ENCODE measurements at regions not wholly inside any gene's neighbourhood (a gene's known extent, or its start where the extent isn't known, plus 50 kb on each side); places are given as distances from the start of the nearest gene placed in this dataset.

DNA sequence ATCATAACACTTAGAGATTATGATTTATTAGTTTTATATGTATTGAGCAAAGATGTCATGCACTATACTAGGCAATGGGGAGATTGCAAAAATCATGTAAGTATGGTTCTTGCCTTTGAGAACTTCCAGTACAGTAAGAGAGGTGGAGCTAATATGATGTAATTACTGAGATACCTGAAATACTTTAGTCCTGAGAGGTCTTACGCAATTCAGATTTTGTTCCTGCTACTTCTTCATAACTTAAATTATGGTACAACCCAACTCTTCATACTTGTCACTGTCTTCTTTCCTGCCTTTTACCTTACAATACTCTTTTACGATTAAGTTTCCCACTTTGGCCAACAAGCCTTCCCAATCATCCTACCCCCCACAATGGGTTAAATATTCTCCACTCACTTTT lies 564.2 kb upstream of the PITX2 start:
- DNase-seq: no peak

DNA sequence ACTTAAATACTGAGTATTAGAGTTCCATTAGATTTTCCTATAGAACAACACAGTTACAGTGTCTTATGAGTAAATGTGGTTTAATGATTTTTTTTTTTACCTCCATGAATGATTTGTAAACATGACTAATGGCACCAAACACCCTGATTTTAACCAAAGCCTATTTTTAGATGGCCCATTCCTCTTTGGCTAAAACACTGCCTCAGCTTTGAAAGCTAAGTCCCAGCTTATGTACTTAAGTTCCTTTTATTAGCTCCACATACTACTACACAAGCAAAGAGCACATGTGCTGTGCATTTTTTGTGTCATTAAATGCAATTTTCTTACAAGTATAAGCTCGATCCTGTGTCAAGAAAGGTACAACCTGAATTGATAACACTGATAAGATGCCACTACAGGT lies 575.6 kb upstream of the PITX2 start:
- no peak for DNase-seq

DNA sequence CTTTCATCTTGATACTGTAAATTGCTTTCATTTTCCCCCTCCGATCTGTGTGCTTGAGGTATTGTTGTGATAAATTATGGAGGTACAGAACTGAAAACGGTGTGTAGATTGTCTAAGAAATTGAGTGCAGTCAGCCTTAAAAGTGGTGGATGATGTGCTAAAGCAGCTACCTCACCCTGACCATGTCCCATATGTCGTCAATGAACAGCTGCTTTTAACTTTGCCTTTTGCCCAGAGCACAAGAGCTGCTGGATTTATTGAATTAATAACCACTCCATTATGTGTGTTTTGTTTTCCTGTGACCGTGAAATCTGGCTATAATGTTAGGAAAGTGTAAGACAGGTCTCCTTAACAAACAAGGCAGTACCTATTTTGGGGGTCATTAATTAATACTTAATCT lies 581.9 kb upstream of the PITX2 start:
- DNase-seq: peak in 1 of 3 experiments; percentile 30

DNA sequence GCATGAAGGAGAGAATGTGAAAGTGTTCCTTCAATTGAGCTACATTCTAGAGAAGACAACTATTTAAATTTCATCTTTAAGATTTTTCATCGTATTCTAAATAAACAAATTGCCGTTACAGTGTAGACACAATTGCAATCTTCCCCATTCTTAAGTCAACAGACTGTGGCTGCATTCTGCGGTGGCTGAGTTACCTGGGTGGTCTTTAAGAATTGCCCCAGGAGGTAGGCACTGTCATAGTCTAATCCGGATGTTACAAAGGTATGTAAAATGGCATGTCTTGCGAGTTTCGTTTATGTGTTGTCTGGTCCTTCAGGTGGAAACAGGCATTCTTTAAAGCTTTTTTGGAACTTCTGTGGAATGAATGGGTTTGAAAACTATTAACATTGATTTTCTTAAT lies 586.1 kb upstream of the PITX2 start:
- DNase-seq: no peak

DNA sequence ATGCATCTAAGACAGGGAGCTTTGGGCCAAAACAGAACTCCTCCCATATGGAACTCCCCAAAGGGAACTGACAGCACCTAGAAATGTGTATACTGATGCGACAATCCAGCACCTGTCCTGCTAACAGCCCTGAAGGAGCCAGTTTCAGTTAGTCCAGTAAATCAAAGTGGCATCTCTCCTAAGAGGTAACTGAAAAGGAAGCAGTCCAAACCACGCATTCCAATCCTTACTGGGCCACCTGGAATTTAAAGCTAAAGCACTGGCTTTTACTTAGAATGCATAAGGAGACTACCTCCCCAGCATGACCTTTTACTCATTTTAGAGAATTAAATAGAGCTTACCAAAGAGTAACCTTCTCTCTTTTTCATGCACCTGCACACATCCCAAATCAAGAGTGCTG lies 586.8 kb upstream of the PITX2 start:
- peak in 1 of 3 experiments; percentile 7 for DNase-seq

DNA sequence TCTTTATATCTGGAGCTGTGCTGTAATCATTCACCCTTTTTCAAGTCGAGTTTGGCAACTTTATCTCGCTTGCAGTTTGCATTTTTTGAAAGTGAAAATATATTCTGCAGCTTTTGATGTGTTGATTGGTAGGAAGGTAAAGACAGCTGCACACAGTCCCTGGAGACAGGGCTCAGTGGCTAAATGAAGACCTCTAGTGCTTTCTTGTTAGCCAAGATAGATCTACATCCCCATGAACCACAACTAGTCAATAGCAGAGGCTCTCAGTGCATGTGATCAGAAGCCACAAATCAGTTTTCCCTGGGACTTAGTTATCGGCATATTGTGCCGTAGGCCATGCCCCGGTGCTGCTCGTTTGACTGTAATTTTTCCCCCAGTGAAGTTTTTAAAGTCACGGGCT lies 587.7 kb upstream of the PITX2 start:
- DNase-seq: peak in 2 of 3 experiments; percentile 6 to 23

DNA sequence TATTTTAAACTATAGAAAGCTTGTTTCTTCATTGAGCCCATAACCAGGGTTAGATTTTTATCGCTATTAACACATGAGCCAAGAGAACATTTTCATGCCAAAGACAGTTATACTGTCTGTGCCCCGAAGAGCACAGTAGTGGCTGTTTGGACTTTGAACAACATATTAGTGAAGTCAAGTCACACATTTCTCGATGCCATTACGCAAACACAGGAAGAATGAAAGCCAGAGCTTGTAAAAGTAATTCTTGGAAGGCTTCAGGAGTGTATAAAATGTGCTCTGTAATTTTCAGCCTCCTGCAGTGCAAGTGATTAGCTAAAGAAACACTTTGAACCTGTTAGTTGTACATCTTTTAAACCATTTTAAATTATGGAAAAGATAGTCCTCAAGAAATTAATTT lies 590.7 kb upstream of the PITX2 start:
- peak in 1 of 3 experiments; percentile 7 for DNase-seq

DNA sequence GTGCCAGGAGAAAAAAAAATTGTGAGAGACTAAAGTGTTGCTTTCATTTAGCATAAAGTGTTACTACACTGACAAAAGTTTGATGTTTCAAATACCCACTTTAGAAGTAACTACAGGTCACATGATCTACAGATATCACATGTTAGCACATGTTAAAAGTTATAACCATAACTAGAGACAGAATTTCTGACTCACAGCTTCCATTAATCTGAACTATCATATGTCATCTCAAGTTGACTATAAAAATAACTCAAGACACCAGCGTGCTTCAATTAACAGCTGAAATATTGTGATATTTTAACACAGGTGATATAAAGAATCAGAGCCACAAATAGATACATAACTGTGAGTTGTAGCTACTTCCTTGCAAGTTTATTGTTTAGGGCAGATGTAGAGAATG lies 591.5 kb upstream of the PITX2 start:
- DNase-seq: no peak

DNA sequence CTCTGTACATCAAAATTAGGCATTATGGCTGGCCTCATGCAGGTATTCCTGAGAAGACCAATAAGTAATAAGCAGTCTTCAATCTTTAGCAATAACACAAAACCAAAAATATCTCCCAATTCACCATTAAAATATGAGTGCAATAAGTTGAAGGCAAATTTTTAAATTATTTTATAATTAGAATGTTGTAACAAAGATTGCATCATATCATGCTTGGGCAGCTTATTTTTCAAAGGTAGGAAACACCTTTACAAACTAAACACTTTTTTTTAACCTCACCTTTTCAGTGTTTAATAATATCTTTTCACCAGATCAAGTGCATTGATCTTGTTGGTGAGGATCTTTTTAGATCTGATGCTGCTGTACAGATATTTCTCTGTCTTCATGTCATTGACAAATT lies 592.9 kb upstream of the PITX2 start:
- no peak for DNase-seq

DNA sequence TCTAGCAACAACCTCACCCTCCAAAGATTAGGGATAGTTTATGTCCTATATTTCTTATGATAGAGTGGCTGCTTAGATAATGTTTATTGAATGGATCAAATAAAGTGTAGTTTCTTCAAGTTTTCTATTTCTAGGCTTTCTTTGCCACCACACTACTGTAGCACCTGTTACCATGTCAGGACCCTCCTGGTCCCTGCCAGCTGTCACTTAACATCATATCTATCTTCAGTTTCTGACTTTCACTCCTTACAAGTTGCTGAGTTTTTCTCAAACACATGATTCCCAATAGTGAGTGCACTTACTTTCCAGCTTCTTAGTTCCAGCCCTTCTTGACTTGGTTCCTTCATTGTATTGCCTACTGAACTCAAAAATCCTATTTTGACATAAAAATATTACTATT lies 593.9 kb upstream of the PITX2 start:
- DNase-seq: no peak

DNA sequence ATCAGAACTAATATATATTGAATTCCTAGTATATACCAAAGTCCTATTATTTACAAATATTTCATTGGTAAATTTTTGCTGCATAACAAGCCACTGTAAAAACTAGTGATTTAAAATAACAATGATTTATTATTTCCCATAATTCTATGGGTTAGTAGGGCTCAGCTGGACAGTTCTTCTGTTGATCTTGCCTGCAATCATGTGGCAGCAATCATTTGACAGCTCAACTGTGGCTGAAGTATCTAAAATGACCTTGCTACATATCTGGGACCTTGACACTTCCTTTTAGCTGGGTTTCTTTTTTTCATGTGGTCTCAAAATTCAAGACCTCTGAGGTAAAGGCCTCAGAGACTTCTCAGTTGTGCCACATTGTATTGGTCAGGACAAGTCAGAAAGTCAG lies 598.5 kb upstream of the PITX2 start:
- DNase-seq: no peak

DNA sequence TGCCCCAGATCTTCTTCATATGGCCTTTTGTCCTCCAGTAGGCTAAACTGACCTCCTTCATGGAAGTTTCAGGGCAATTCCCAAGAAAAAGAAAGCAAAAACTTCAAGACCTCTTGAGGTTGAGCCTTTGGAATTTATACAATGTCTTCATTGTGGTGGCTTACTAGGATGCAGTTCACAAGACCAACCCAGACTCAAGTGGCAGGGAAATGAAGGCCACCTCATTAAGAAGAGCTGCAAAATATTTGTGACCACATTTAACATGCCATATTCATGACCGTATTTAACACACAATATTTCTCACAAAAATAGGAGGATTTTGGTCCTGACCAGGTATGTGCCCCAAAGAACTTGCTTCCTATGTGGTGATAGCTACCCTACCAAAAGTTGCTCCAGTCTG lies 605.5 kb upstream of the PITX2 start:
- no peak for DNase-seq

DNA sequence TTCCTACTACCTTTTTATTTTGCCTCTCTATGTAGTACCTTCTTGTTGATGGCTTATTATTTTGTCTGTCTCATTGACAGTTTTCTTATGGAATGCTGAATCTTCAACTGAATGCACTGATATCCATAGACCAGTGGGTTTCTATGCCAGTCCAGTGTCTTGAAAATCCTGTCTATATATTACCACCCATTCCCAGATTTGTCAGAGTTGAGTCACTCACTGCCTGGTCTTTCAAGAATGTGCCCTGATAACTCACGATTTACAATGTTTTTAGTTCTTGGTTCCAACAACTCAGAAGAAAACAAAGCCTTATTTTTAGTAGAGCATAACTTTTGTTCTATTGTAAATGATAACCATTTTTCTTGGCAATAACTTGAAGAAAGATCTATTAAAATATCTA lies 606.0 kb upstream of the PITX2 start:
- DNase-seq: no peak

DNA sequence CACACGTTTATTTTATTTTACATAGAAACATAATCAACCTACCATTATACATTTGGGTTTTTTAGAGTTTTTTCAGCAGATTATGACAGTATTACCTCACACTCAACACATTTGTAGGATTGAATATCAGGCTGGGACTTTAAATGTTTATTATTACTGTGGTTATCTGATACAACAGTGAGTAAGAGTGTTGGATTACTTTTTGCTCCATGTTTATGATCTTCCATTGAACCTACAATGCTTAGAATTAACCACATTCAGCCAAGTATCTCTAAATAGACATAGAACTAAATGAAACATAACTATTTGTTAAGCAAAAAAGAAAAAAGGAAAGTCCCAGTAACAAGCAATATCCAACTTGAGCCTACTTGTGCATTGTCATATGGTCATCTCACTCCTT lies 607.4 kb upstream of the PITX2 start:
- DNase-seq: no peak

DNA sequence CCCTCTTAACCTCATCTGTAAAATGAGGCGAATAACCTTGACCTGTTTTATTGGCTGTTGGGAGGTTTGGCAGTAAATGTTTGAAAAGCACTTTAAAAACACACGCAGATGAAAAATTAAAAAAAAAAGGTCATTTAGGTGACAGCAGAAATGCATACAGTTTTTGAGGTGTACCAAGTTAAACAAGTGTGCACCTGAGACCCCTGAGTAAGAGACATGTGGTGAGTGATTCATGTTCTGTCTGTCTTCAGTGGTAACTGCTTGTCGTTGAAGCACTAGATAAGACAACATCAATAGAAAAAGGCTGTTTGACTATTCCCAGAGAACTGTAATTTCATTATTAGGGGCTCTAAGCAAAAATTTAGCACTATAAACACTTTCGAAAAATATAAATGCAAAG lies 608.4 kb upstream of the PITX2 start:
- no peak for DNase-seq

DNA sequence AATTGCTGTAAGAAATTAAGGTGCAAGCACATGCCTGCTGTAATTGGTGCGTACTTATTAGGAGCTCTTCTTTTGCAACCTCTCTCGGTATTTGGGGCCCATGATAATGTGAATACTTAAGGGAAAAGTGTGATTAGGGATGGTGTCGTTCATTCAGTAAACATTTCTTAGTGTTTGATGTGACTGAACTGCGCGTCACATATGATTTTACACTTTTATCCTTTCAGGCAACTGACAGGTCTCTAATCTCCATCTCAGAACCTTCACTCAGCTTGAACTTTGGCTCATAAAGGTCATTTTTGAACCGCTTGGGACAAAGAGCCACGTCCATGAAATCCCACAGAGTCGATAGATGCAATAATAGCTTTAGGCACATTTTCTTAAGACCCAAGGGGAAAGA lies 612.1 kb upstream of the PITX2 start:
- DNase-seq: no peak

DNA sequence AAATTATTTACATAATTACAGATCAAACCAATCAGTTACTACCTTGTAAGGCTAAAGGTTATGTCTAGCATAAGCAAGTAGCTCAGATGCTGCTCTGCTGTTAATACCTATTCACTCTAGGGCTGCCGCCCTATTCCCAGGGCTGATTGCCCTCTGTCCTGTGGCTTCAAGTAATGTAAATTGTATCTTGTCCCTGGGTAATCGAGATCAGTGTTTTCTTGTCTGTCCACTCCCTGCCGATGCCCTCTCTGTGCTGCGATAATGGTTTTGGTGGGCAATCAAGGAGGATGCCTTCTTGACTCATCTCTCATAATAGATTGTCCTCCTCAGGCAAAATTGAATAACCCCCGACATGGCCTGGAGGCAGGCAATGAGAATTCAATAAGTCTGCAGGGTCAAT lies 641.0 kb upstream of the PITX2 start:
- no peak for DNase-seq

DNA sequence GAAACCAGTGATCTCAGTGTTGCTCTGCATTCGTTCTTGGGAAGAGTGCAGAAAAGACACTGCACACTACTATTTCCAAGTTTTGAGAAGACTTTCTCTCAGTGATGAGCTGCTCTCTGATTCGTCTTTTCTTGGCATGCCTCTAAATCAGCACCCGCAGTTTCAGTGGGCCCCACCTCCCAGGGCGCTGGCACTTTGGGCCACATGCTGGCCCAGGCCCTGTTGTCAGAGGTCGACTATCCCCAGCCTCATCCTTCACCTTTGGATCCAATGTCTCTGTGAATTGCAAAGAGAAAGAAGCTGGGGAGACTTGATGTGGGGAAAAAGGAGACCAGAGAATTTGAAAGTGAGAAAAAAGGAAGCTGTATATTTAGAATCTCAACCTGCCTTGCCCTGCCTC lies 644.1 kb upstream of the PITX2 start:
- DNase-seq: no peak

DNA sequence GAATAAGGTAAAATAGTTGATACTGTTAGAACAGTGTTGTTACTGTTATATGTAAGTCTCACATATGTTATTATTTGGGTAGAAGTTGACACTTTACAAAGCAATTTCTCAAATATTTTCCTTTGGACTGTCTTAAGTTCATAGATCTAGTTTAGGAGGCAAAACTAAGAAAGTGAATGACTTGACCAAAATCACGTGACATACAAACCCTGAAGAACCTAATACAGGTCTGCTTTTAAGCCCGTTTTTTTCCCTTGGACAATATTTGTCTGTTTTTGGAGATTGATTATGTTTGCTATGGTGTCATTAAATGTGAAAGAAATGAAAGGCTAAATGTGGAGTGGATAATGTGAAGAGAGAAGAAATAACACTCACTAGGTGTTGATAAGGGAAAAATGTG lies 644.9 kb upstream of the PITX2 start:
- DNase-seq: no peak

DNA sequence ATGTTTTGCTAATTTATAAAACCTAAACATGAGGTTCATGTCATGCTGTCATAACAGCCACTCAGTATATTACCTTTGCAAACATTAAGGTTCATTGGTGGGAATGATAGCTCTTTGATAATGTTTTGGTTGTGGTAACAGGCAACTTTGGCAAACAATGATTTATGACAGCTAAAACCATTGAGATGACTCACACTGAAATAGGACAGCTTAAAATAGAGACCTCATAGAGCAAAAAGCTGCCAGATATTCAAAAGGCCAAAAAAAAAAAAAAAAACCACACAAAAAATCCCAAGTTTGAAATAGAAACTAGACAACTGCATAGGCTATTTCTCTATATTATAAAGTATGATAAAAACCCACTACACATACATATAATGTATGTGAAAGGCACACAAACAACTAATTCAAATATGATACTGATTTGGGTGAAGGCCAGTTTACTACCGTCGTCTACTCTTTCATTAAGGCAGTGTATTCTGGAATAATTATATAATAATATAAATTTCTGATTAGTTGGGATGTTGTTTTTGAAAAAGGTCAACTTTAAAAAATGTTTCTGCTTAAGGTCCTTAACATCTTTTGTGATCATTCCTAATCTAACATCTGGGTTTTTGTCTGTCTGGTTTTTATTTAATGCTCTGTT lies 646.0 kb upstream of the PITX2 start:
- peak in 1 of 3 experiments; percentile 19 for DNase-seq

DNA sequence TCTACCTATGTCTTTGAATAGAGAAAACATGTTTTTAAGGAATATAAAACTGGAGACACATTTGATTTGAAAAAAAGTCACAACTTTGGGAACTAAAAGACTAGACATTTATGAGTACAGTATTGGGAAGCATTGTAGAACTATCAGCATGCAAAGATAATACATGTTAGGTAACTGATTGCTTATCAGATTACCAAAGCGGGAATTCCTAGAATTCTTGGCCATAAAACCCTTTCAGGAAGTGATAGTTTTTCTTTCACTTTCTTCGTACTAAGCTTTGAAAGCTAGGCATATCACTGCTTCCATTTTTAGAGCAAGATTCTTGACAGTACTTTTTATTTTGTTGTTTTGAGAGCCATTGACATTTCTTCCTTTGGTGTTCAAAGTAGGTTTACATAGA lies 646.6 kb upstream of the PITX2 start:
- no peak for DNase-seq

DNA sequence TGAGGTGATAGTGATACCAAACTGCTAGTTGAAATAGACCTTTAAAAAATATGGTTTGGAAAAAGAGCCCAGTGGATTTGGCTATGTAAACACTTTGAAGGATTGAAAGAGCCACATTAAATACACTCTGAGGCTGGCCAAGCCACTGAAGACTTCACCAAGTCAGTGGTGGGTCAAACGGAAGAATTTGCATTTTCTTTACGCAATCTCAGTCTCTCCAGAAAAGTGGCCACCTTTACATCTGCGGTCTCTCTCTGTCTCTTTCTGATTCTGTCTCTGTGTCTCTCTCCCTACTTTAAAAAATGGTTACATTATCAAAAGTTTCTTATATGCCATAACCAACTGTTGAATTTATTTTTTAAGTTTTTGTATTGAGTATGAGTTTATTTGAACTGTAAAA lies 651.2 kb upstream of the PITX2 start:
- DNase-seq: no peak

DNA sequence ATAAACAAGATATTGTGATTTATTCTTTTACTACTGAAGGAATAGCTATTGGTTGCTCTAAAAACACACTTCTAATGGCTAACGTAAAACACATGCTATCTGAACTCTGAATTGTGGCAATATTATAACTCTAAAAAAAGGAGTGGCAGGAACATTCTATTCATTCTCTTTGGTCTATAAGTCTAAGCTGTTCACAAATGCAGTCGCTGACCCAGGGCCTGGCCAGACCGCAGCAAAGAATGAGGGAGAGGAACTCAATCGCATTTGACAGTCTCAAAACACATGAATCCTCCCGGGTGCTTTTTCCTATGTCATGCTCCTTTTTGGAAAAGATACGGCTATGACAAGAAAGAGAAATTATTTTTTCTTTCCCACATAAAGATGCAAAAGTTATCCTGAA lies 651.6 kb upstream of the PITX2 start:
- DNase-seq: no peak

DNA sequence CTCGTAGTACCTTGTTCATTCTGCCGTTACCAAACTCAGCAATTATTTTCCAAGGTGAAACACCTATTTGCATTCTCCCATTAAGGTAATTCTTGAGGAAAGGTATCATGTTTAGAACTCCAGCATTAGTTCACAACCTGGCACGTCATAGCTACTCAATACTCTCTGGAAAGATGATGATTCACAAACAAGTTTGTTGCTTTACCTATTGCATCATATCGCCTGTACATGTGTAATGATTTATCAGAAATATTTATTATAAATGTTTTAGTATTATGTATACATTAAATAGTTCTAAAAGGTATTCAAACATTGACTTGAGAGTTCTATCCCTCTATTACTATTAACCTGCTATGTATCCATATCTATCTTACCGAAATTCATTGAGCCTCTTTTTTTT lies 658.3 kb upstream of the PITX2 start:
- no peak for DNase-seq

DNA sequence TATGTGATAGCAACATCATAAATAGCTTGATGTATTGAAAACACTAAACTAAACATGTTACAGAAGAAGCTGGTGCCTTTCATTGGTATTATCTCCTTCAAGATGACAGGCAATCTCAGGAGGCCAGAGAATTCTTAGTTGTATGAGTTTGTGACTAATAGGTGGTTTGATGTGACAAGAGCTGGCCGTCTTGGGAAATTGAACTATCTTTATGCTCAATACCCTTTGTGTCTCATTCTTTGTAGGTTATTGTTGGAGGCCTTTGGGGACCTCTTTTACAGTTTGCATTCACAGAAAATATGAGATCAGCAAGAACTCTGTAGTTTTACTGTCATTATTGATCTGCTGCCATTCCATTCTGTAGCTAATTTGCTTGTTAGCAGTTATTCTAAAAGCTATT lies 659.2 kb upstream of the PITX2 start:
- no peak for DNase-seq

All from NCI-H1417 (cell line).